Esophagus (tissue), 2 donors: ENCODE measurements at regions not wholly inside any gene's neighbourhood (a gene's known extent, or its start where the extent isn't known, plus 50 kb on each side); places are given as distances from the start of the nearest gene placed in this dataset.

ENCODE experiments used
- H3K27ac ChIP-seq, 2 donors: one replicate each; pipeline ENCODE4 v1.5.1; 2013; ENCODE audit warnings: low read depth in 2 of 2, mild to moderate bottlenecking in 2 of 2, inconsistent platforms in 1 of 2, low read length in 1 of 2, moderate library complexity in 1 of 2
- H3K27me3 ChIP-seq, 2 donors: one replicate each; pipeline ENCODE4 v1.6.1; 2013; ENCODE audit warnings: low read length in 2 of 2, control low read depth in 1 of 2, mild to moderate bottlenecking in 1 of 2; ENCODE audit not compliant: insufficient read depth in 2 of 2, control insufficient read depth in 1 of 2
- H3K36me3 ChIP-seq, 2 donors: one replicate each; pipeline ENCODE4 v1.6.1; 2013; ENCODE audit warnings: low read length in 1 of 2; ENCODE audit not compliant: control insufficient read depth in 2 of 2, insufficient read depth in 2 of 2
- H3K4me1 ChIP-seq, 2 donors: one replicate each; pipeline ENCODE4 v1.6.1; 2013; ENCODE audit warnings: low read length in 1 of 2; ENCODE audit not compliant: control insufficient read depth in 2 of 2, insufficient read depth in 2 of 2
- H3K4me3 ChIP-seq, 2 donors: one replicate each; pipeline ENCODE4 v1.5.1; 2013; ENCODE audit warnings: low read length in 2 of 2, mild to moderate bottlenecking in 2 of 2, low read depth in 1 of 2, moderate library complexity in 1 of 2
- H3K9me3 ChIP-seq, 2 donors: one replicate each; pipeline ENCODE4 v1.6.1; 2013; ENCODE audit warnings: mild to moderate bottlenecking in 2 of 2, low read depth in 1 of 2, low read length in 1 of 2, moderate library complexity in 1 of 2; ENCODE audit not compliant: control insufficient read depth in 2 of 2, insufficient read depth in 1 of 2
- WGBS, 2 donors: extraction: QIAGEN DNeasy Blood & Tissue Kit; methylation state at CpG; one replicate each; pipeline ENCODE4 v1.1.7; 2013; 5-methylcytosine and 5-hydroxymethylcytosine counted together
- donor health status: healthy with polysubstance abuse.
- donor health status: Bipolar disorder and iron deficiency.

DNA sequence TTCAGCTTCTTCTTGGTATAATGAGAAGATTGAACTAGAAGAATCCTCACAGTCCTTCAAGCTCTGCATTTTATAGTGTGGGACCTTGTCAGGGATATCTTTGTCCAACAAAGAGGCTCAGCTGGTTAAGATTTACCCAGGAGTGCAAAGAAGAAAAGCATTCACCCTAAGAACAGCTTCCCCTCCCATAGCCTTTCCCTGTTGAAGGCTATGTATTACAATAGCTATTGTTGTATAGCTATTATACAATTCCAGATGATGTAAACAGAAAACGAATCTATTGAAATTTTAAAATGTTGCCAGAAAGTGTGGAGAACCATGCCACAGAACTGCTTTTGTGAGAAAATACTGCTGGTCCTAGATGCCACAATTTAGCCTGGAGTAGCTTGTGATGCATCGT, 85.5 kb upstream of the CNKSR3 start:
- Histone ChIP-seq H3K4me1 (no peaks in the 10 kb centered on the region), H3K4me3 (no peak overlapping the region), H3K9me3 (no peaks in the 10 kb centered on the region), H3K27ac (no peak overlapping the region), H3K36me3 (no peaks in the 10 kb centered on the region), H3K27me3 (no peaks in the 10 kb centered on the region)
- 72 to 80% methylated on average over 2 of the region's 2 CpGs for WGBS, 2 donors

DNA sequence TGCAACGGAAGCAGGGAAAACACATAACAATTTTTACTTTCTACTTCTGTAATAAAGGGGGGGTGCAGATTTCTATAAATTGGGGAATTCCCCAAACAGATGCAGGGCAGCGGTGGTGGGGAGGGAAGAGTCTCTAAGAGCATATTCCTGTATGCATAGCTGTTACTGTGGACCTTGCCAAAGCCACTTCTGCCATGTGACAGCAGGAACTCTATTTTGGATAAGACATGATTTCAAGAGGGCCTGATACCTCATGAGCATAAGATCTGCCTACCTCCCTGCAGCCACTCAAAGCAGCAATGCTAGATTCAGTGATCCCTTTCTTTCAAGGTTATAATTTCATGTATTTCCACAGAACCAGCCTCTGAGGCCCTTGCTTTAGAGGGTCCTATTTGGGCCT, 86.2 kb upstream of the CNKSR3 start:
- no peaks in the 10 kb centered on the region for H3K9me3 ChIP-seq
- WGBS, 2 donors, result 82 to 85% methylated on average over 2 of the region's 2 CpGs
- H3K27me3 ChIP-seq, result no peaks in the 10 kb centered on the region
- H3K4me1 ChIP-seq, result no peaks in the 10 kb centered on the region
- no peaks in the 10 kb centered on the region for H3K36me3 ChIP-seq
- H3K27ac ChIP-seq, result no peak overlapping the region
- no peak overlapping the region for H3K4me3 ChIP-seq

DNA sequence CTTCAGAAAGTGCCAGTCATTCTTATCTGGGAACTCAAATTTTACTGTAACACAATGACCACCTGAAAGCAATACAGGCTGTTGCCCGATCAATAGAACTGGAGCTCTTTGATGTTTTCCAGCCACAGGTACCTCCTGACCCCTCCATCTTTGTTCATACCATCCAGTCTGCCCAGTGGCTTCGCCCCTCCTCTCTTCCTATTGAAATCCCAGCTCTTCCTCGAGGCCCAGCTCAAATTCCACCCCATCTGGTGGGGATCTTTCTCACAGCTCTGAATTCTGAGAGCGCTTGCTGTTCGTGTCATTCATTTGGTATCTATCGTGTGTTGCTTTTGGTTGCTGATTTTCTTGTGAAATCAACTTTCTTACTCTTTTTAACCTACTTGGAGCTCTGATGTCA, 87.9 kb upstream of the CNKSR3 start:
- H3K4me1 ChIP-seq, result no peaks in the 10 kb centered on the region
- 91 to 95% methylated on average over 6 of the region's 6 CpGs for WGBS, 2 donors

DNA sequence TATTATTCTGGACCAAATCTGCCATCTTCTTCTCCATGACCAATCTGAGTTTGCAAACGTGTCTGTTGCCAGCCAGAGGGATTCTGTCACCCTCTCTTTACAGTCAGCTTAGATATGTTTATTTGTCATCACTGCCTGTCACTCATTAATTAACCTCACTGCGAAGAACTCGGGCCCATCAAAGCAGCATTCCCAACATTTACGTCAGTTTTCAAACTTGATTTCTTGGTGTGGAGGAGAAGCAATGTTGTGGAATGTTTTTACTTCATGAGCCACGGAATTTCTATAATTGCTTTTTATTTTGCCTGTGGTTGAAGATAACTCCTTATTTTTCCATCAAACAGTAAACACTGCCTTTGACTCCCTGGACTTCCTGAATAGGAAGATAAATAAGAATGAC, 91.8 kb upstream of the CNKSR3 start:
- H3K4me1 ChIP-seq, result no peaks in the 10 kb centered on the region
- no peaks in the 10 kb centered on the region for H3K36me3 ChIP-seq
- no peaks in the 10 kb centered on the region for H3K9me3 ChIP-seq
- no peak overlapping the region for H3K27ac ChIP-seq
- 76 to 80% methylated on average over 5 of the region's 5 CpGs for WGBS, 2 donors
- no peaks in the 10 kb centered on the region for H3K27me3 ChIP-seq
- no peak overlapping the region for H3K4me3 ChIP-seq

More for the DNA sequence above, 87.9 kb upstream of the CNKSR3 start:
- Histone ChIP-seq H3K27me3 (no peaks in the 10 kb centered on the region), H3K4me3 (no peak overlapping the region), H3K9me3 (no peaks in the 10 kb centered on the region), H3K27ac (no peak overlapping the region), H3K36me3 (no peaks in the 10 kb centered on the region)

DNA sequence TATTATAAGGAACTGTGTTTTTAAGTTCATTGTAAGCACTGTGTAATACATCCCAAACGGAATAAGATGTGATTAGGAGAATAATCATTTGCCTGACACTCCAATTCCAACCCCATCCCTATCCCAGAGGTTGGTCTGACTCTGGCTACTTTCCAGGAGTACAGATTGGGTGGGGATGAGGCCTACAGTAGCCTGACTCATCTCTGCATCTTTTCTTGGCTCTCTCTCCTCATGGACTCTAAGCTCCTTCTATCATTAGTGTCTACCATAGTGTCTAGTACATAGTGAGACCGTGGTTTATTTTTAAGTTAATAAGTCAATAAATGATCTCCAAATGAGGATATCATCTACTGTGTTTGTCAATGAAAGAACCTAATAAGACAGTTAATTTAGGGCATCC, 92.2 kb upstream of the CNKSR3 start:
- Histone ChIP-seq H3K4me1 (no peaks in the 10 kb centered on the region), H3K4me3 (no peak overlapping the region), H3K27ac (no peak overlapping the region), H3K27me3 (no peaks in the 10 kb centered on the region), H3K9me3 (no peaks in the 10 kb centered on the region), H3K36me3 (no peaks in the 10 kb centered on the region)
- 69 to 83% methylated on average over 2 of the region's 2 CpGs for WGBS, 2 donors

DNA sequence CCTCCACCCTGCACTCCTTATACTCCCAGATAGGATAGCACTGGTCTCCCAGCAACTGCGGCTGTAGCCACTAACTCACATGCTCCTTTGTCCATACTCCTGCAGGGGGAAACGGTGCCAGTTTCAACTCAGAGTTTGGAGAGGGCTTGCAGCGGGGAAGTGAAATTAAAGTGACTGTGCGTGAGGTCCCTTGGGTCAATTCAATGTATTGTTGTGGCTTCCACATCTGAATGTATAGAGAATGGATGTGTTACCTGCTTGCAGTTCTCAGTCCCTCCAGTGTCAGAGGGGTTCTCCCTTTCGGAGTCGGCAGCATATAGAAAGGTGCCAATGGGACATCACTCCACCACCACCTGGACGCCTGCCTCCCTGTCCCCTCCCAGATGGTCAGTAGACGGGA, 93.6 kb upstream of the CNKSR3 start:
- Histone ChIP-seq H3K4me1 (no peaks in the 10 kb centered on the region), H3K27ac (no peak overlapping the region), H3K36me3 (no peaks in the 10 kb centered on the region), H3K27me3 (no peaks in the 10 kb centered on the region), H3K9me3 (no peaks in the 10 kb centered on the region), H3K4me3 (no peak overlapping the region)
- WGBS, 2 donors, result 86 to 87% methylated on average over 8 of the region's 8 CpGs

DNA sequence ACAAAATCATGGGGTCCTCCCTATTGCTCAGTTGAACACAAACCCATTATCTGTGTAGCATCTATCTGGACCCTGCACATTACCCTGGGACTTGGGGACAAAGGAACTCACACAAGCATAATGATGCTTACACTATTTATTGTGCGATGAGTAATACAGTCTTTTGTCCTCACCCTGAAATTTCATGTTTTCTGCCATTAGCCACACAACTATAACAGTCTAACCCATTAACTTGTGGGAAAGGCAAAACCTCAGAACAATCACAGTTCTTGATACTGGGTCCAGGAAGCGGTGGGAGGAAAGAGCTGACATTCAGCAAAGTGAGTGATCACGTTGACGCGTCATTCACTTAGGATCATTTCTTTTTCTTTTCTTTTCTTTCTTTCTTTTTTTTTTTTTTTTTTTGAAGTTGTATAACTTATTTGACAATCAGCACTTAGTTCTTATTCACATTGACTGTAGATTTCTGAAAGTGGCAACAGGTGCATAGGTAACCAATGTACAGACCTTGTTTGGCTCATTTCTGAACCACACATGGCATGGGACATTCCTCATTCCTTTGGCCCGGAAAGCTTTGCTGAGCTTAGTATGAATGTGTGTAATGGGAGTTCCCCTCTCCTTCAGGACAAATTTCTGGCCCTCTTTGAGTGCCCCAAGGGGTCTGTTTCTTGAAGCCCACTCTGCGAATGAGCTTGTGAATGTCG, 94.8 kb upstream of the CNKSR3 start:
- Histone ChIP-seq H3K9me3 (no peaks in the 10 kb centered on the region), H3K36me3 (no peaks in the 10 kb centered on the region), H3K4me3 (no peak overlapping the region), H3K27ac (no peak overlapping the region), H3K27me3 (no peaks in the 10 kb centered on the region), H3K4me1 (no peaks in the 10 kb centered on the region)
- WGBS, 2 donors, result 81 to 83% methylated on average over 8 of the region's 8 CpGs

DNA sequence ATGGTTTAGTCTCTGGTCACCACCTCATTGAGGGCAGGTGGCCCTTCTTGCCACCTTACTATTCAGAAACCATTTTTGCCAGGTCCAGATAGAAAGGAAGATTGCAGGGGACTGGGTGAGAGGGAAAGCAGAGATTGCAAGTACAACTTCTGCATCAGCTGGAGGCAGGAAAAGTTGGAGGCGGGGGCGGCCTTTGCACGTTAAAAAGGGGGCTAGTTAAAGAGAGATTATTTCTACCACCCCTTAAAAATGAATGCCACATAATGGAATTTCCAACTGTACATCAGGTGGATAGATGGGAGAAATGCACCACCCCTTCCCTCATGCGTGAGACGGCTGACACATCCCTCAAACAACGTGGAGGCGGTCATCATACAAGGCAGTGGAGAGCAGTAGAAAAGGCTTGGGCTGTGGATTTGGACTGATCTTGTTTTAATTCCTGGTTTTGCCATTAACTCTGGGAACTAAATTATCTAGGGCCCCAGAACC, 95.4 kb upstream of the CNKSR3 start:
- Histone ChIP-seq H3K27me3 (no peaks in the 10 kb centered on the region), H3K36me3 (no peaks in the 10 kb centered on the region), H3K4me3 (no peak overlapping the region), H3K4me1 (no peaks in the 10 kb centered on the region), H3K27ac (no peak overlapping the region), H3K9me3 (no peaks in the 10 kb centered on the region)
- WGBS, 2 donors, result 87 to 91% methylated on average over 7 of the region's 7 CpGs

DNA sequence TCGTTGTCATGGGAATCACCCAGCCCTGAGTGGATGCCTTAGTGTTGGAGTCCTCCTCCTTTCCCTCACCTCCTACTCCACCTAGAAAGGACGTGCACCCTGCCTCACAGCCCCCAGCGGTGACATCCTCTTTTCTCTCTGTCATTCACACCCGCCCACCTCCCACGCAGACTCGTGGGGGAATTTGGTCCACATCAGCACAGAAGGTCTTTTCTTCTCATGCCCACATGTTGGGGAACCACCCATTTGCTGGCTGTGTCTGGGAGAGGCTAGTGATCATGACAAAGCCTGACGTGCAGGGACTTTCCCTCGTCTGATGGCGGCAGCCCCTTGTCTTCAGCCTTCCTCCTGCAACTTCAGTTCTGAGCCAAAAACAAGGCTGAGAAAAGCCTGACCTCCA, 96.0 kb upstream of the CNKSR3 start:
- H3K27me3 ChIP-seq, result no peaks in the 10 kb centered on the region
- H3K27ac ChIP-seq, result no peak overlapping the region
- no peaks in the 10 kb centered on the region for H3K4me1 ChIP-seq
- no peaks in the 10 kb centered on the region for H3K9me3 ChIP-seq
- 62 to 71% methylated on average over 9 of the region's 9 CpGs for WGBS, 2 donors
- no peaks in the 10 kb centered on the region for H3K36me3 ChIP-seq
- no peak overlapping the region for H3K4me3 ChIP-seq

DNA sequence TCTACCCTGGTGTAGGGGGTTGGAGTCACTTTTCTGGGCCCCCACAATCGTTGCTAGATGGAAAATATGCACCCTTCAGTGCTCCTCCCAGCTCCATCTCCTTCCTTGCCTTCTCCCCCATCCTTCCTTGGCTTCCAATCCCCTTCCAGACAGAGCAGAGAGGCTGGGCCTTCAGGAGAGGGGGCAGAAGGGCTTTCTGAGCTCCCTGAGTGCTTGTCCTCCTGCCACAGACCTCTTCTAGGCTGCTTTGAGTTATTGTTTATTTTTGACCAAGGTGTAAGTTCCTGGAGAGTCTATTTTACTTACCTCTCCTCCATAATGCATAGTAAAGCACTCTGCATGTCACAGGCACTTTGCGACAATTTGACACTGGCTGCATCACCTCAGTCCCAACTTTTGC, 96.4 kb upstream of the CNKSR3 start:
- no peaks in the 10 kb centered on the region for H3K4me1 ChIP-seq
- no peak overlapping the region for H3K27ac ChIP-seq
- 36 to 69% methylated on average over 2 of the region's 2 CpGs for WGBS, 2 donors
- no peaks in the 10 kb centered on the region for H3K27me3 ChIP-seq
- no peaks in the 10 kb centered on the region for H3K36me3 ChIP-seq
- H3K9me3 ChIP-seq, result no peaks in the 10 kb centered on the region
- no peak overlapping the region for H3K4me3 ChIP-seq
